Loucy (cell line): ENCODE measurements at regions not wholly inside any gene's neighbourhood (a gene's known extent, or its start where the extent isn't known, plus 50 kb on each side); places are given as distances from the start of the nearest gene placed in this dataset.
"Not testable (repeated sequence)": the region's sequence is repeated elsewhere in the genome, so short reads cannot be mapped to it uniquely, and the experiment has no call there.

Experiments used
- CTCF ChIP-seq: fragments of 200-600 bp; sonication (generic); conservative IDR thresholded peaks from 2 replicates; pipeline ENCODE4 v1.5.1; 2014; ENCODE audit warnings: mild to moderate bottlenecking, antibody characterized with exemption, low read length
- EZH2phosphoT487 ChIP-seq: fragments of 200-600 bp; IDR thresholded peaks from 2 replicates; pipeline ENCODE4 v1.6.1; 2018; ENCODE audit warnings: antibody characterized with exemption, mild to moderate bottlenecking, moderate library complexity, borderline replicate concordance

GRCh38 chr2:67166511-67166910, 230.6 kb upstream of the ETAA1 start:
- TF ChIP-seq CTCF, EZH2phosphoT487: not testable (repeated sequence)
